ENCODE measurements at regions not wholly inside any gene's neighbourhood (a gene's known extent, or its start where the extent isn't known, plus 50 kb on each side); places are given as distances from the start of the nearest gene placed in this dataset.

DNA sequence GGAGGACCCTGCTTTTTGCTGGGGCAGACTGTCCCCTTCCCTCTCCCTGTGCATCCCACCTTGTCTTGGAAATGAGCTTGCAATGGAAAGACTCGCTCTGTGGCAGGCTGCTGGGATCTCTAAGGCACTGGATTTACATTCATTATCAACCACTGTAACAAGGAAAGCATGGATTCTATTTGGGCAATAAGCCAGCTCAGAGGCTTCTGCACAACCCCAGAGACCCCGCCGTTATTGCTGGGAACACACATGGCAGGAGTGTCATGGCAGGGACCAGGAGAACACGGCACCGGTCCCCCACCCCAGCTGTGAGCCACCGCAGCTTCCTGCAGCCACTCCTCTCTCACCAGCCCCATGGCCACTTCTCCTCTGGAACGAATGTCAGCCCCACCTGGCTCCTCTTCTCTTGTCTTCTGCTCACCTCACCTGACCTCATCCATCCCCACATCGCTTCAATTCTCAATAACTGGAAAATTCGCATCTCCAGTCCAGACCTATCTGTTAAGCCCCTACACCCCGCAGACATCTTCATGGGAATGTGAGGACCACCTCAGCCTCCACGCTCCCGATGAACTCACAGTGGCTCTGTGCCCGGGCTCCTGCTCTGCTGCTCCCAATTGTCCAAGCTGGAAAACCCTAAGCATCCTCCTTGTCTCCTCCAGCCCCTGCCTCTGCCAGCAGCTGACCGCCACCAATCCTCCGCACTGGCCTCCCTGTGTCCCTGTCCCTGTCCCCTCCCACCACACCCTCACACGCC lies 181.5 kb downstream of the USP12 start:
- Histone ChIP-seq H3K9ac (ENCODE audit: insufficient read depth in 1 of 2, low read depth in 2 of 2, low read length in 2 of 2) (no peak overlapping the region), H3K27ac (ENCODE audit: extremely low read depth, low read depth, low read length) (no peak overlapping the region), H3K4me1 (replicated peaks in 1 of 2; ENCODE audit: control insufficient read depth in 2 of 2, insufficient read depth in 2 of 2, low read length in 2 of 2) (peaks cover 7 to 11% of the 10 kb centered on the region in 2 experiments; a peak in 4 of 5 replicates), H3K36me3 (ENCODE audit: control insufficient read depth, insufficient read depth, low read length) (no peaks in the 10 kb centered on the region), H3K4me3 (no peak overlapping the region), H2AFZ (ENCODE audit: low read depth, low read length) (no peak overlapping the region), H4K20me1 (replicated peaks; ENCODE audit: control insufficient read depth, insufficient read depth, low read length) (no peaks in the 10 kb centered on the region), H3K79me2 (ENCODE audit: control insufficient read depth, insufficient read depth, low read length) (no peaks in the 10 kb centered on the region), H3K9me3 (replicated peaks; ENCODE audit: control insufficient read depth, insufficient read depth, low read depth, low read length) (no peaks in the 10 kb centered on the region), H3K27me3 (ENCODE audit: control insufficient read depth in 2 of 2, insufficient read depth in 2 of 2, low read length in 2 of 2) (peaks cover under 1 to 4% of the 10 kb centered on the region in 2 experiments; a peak in 3 of 5 replicates), H3K9me1 (ENCODE audit: control insufficient read depth, insufficient read depth, low read length) (no peaks in the 10 kb centered on the region), H3K4me2 (ENCODE audit: insufficient read depth, low read length) (no peak overlapping the region)
- no peak for DNase-seq (ENCODE audit: extremely low read depth in 1 of 4, low spot score in 3 of 4)
- no TSS peak for BruUV-seq (replicated peaks)
- CTCF ChIA-PET (ENCODE audit: low intra/inter-chr PET ratio) = no interaction called here
- 37% methylated on average over 8 of the region's 16 CpGs for WGBS (ENCODE audit: insufficient coverage, low coverage, missing lambda C conversion rate)
- in situ Hi-C loops (cut with MboI) (loop anchor here (5.0 kb wide), 1 partner anchor 367 kb away; no protein-coding TSS in a partner anchor), intact Hi-C loops (cut with micrococcal nuclease) (no loop called here)
- ATAC-seq = no peak
- FAIRE-seq = no peak
- POLR2A ChIA-PET = interaction anchor here (0.6 to 1.0 kb wide), 2 partner anchors 261 to 397 kb away, joined by 3 to 4 read pairs; no protein-coding TSS in a partner anchor
- TF ChIP-seq, protein P1, sequence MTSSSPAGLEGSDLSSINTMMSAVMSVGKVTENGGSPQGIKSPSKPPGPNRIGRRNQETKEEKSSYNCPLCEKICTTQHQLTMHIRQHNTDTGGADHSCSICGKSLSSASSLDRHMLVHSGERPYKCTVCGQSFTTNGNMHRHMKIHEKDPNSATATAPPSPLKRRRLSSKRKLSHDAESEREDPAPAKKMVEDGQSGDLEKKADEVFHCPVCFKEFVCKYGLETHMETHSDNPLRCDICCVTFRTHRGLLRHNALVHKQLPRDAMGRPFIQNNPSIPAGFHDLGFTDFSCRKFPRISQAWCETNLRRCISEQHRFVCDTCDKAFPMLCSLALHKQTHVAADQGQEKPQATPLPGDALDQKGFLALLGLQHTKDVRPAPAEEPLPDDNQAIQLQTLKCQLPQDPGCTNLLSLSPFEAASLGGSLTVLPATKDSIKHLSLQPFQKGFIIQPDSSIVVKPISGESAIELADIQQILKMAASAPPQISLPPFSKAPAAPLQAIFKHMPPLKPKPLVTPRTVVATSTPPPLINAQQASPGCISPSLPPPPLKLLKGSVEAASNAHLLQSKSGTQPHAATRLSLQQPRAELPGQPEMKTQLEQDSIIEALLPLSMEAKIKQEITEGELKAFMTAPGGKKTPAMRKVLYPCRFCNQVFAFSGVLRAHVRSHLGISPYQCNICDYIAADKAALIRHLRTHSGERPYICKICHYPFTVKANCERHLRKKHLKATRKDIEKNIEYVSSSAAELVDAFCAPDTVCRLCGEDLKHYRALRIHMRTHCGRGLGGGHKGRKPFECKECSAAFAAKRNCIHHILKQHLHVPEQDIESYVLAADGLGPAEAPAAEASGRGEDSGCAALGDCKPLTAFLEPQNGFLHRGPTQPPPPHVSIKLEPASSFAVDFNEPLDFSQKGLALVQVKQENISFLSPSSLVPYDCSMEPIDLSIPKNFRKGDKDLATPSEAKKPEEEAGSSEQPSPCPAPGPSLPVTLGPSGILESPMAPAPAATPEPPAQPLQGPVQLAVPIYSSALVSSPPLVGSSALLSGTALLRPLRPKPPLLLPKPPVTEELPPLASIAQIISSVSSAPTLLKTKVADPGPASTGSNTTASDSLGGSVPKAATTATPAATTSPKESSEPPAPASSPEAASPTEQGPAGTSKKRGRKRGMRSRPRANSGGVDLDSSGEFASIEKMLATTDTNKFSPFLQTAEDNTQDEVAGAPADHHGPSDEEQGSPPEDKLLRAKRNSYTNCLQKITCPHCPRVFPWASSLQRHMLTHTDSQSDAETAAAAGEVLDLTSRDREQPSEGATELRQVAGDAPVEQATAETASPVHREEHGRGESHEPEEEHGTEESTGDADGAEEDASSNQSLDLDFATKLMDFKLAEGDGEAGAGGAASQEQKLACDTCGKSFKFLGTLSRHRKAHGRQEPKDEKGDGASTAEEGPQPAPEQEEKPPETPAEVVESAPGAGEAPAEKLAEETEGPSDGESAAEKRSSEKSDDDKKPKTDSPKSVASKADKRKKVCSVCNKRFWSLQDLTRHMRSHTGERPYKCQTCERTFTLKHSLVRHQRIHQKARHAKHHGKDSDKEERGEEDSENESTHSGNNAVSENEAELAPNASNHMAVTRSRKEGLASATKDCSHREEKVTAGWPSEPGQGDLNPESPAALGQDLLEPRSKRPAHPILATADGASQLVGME (CRISPR knock-in tag; IDR thresholded peaks at IDR 0.05) = no peak
- TF ChIP-seq NR3C1 (CRISPR knock-in tag; IDR thresholded peaks at IDR 0.05) (no peak), FOXA3 (CRISPR knock-in tag; conservative IDR thresholded peaks at IDR 0.05 in 1 of 2, IDR thresholded peaks at IDR 0.05 in 1 of 2) (no peak), MYC (IDR thresholded peaks at IDR 0.05; ENCODE audit: low read depth, low read length) (no peak), MYC (CRISPR knock-in tag; IDR thresholded peaks at IDR 0.05; ENCODE audit: borderline replicate concordance, low read depth) (no peak), DDX20 (tag; IDR thresholded peaks at IDR 0.05; ENCODE audit: low read depth) (no peak), ZNF12 (CRISPR knock-in tag; IDR thresholded peaks at IDR 0.05) (no peak), ZNF551 (CRISPR knock-in tag; IDR thresholded peaks at IDR 0.05) (no peak), HDAC3 (IDR thresholded peaks at IDR 0.05; ENCODE audit: borderline replicate concordance, partially characterized antibody) (no peak), MCM3 (IDR thresholded peaks at IDR 0.05) (no peak), MBD1 (CRISPR knock-in tag; IDR thresholded peaks at IDR 0.05) (no peak), DMBX1 (CRISPR knock-in tag; IDR thresholded peaks at IDR 0.05; ENCODE audit: borderline replicate concordance) (no peak), OTX1 (CRISPR knock-in tag; IDR thresholded peaks at IDR 0.05) (no peak), FOXJ3 (CRISPR knock-in tag; IDR thresholded peaks at IDR 0.05) (no peak), ATF7 (IDR thresholded peaks at IDR 0.05) (no peak)

Data from K562 (cell line).